Erythroblast (primary cell): ENCODE measurements at regions not wholly inside any gene's neighbourhood (a gene's known extent, or its start where the extent isn't known, plus 50 kb on each side); places are given as distances from the start of the nearest gene placed in this dataset.

Source experiments
- GATA1 ChIP-seq: IDR thresholded peaks from 2 replicates; pipeline ENCODE4 v1.6.1; 2011; ENCODE audit warnings: low read depth, mild to moderate bottlenecking, control low read depth, low read length, moderate library complexity
- POLR2A ChIP-seq: IDR thresholded peaks from 2 replicates; pipeline ENCODE4 v1.6.1; 2011; ENCODE audit warnings: mild to moderate bottlenecking, low read length

GRCh38 chr1:94650301-94650700, 108.7 kb upstream of the F3 start:
- TF ChIP-seq POLR2A (no peak), GATA1 (no peak)
